K562 (cell line): ENCODE measurements at regions not wholly inside any gene's neighbourhood (a gene's known extent, or its start where the extent isn't known, plus 50 kb on each side); places are given as distances from the start of the nearest gene placed in this dataset.

Source experiments
- ATAC-seq: fragments of 200-7000 bp; cut with Tn5 transposase; 3 replicates; pipeline ENCODE4 v1.9.1; 2020; ENCODE audit warnings: moderate library complexity
- BruUV-seq: library from RNA; stranded (reverse); fragments of 400-500 nt; replicated peaks from 2 replicates; lab custom pipeline; 2021; lab: Mats Ljungman, UMichigan
- CTCF ChIA-PET: fragments of 300-600 bp; formaldehyde crosslinking; extraction: SDS; loops from one replicate; lab custom pipeline; 2021; ENCODE audit warnings: low intra/inter-chr PET ratio; lab: Yijun Ruan, JAX
- POLR2A ChIA-PET: fragments of 300-600, 350-650 bp; sonication (Branson Sonifier 250); formaldehyde crosslinking; extraction: SDS; loops from one replicate; lab custom pipeline; 2021; ENCODE audit warnings: antibody characterized with exemption, inconsistent platforms; lab: Yijun Ruan, JAX
- DNase-seq, 4 experiments: peaks; one replicate each; pipeline versions ENCODE4 v3.0.0 to v3.0.0-alpha.2; 2011 to 2018; ENCODE audit warnings: low spot score in 3 of 4, mixed read lengths in 3 of 4; ENCODE audit errors: extremely low read depth in 1 of 4
- FAIRE-seq: peaks from 2 replicates; lab custom pipeline; 2011; peaks lifted over from hg19 to GRCh38; lab: Jason Lieb, UNC
- H2AFZ ChIP-seq: 2 replicates; pipeline ENCODE4 v1.6.0; 2011; ENCODE audit warnings: low read depth, low read length, control low read depth, inconsistent platforms
- H3K27ac ChIP-seq: fragments of 200-600 bp; 3 replicates; pipeline ENCODE4 v1.8.0; 2011; ENCODE audit warnings: low read depth, mild to moderate bottlenecking, control low read depth, inconsistent platforms, low read length, moderate library complexity, mixed read lengths; ENCODE audit errors: extremely low read depth
- H3K27me3 ChIP-seq, 2 experiments: fragments of 300-600 bp in 1 of 2; 2 replicates in 1 of 2; 3 replicates in 1 of 2; pipeline versions ENCODE4 v1.6.0 to v1.8.0; 2011; ENCODE audit warnings: inconsistent platforms in 2 of 2, low read length in 2 of 2, mild to moderate bottlenecking in 1 of 2, mixed read lengths in 1 of 2, moderate library complexity in 1 of 2; ENCODE audit not compliant: control insufficient read depth in 2 of 2, insufficient read depth in 2 of 2
- H3K36me3 ChIP-seq: fragments of 300-600 bp; 3 replicates; pipeline ENCODE4 v1.8.0; 2011; ENCODE audit warnings: mild to moderate bottlenecking, low read length, inconsistent platforms; ENCODE audit not compliant: control insufficient read depth, insufficient read depth
- H3K4me1 ChIP-seq, 2 experiments: fragments of 200-600 bp in 1 of 2; replicated peaks in 1 of 2; 2 replicates in 1 of 2; 3 replicates in 1 of 2; pipeline versions ENCODE4 v1.5.1 to v1.8.0; 2011; ENCODE audit warnings: inconsistent platforms in 2 of 2, low read length in 2 of 2, mild to moderate bottlenecking in 1 of 2, mixed read lengths in 1 of 2, moderate library complexity in 1 of 2; ENCODE audit not compliant: control insufficient read depth in 2 of 2, insufficient read depth in 2 of 2
- H3K4me2 ChIP-seq: 2 replicates; pipeline ENCODE4 v1.6.1; 2011; ENCODE audit warnings: low read length, control low read depth, inconsistent platforms, mixed read lengths; ENCODE audit not compliant: insufficient read depth
- H3K4me3 ChIP-seq: fragments of 200-600 bp; sonication (generic), shearing (Covaris generic); 2 replicates; pipeline ENCODE4 v1.5.1; 2016; ENCODE audit warnings: control low read depth, inconsistent platforms
- H3K79me2 ChIP-seq: fragments of 200-600 bp; 3 replicates; pipeline ENCODE4 v1.8.0; 2011; ENCODE audit warnings: low read length, inconsistent platforms; ENCODE audit not compliant: control insufficient read depth, insufficient read depth
- H3K9ac ChIP-seq, 2 experiments: 2 replicates each; pipeline versions ENCODE4 v1.6.0 to v1.6.1; 2011; ENCODE audit warnings: low read depth in 2 of 2, low read length in 2 of 2, control low read depth in 1 of 2, inconsistent platforms in 1 of 2, mild to moderate bottlenecking in 1 of 2, mixed read lengths in 1 of 2; ENCODE audit not compliant: insufficient read depth in 1 of 2
- H3K9me1 ChIP-seq: one replicate; pipeline ENCODE4 v1.6.0; 2011; ENCODE audit warnings: inconsistent platforms, mild to moderate bottlenecking, low read length, moderate library complexity; ENCODE audit not compliant: control insufficient read depth, insufficient read depth
- H3K9me3 ChIP-seq: replicated peaks from 2 replicates; pipeline ENCODE4 v1.5.1; 2011; ENCODE audit warnings: low read depth, low read length, inconsistent platforms; ENCODE audit not compliant: control insufficient read depth, insufficient read depth
- H4K20me1 ChIP-seq: replicated peaks from 2 replicates; pipeline ENCODE4 v1.6.1; 2011; ENCODE audit warnings: low read length, inconsistent platforms, mixed read lengths; ENCODE audit not compliant: control insufficient read depth, insufficient read depth
- ASH1L ChIP-seq: fragments of 450-650 bp; IDR thresholded peaks from 2 replicates; pipeline ENCODE4 v1.6.1; 2018; ENCODE audit warnings: borderline replicate concordance, mild to moderate bottlenecking, low read depth; ENCODE audit not compliant: partially characterized antibody
- FOXK2 ChIP-seq, 2 experiments: fragments of 450-650 bp; IDR thresholded peaks in 1 of 2; conservative IDR thresholded peaks in 1 of 2; 2 replicates each; pipeline ENCODE4 v1.6.1; 2016; ENCODE audit warnings: low read depth in 2 of 2, mild to moderate bottlenecking in 1 of 2
- GABPB1 ChIP-seq: sonication (generic); formaldehyde crosslinking; IDR thresholded peaks from 2 replicates; pipeline ENCODE4 v1.8.0; 2022; ENCODE audit warnings: mild to moderate bottlenecking, missing genetic modification reagents
- MAFF ChIP-seq: IDR thresholded peaks from 2 replicates; pipeline ENCODE4 v1.6.1; 2012; ENCODE audit warnings: low read length, improper control_type of control experiment
- POLR2AphosphoS5 ChIP-seq: IDR thresholded peaks from 2 replicates; pipeline ENCODE4 v1.6.1; 2011; ENCODE audit warnings: mild to moderate bottlenecking, low read depth, low read length, moderate library complexity; ENCODE audit not compliant: control insufficient read depth, insufficient read depth
- POLR2B ChIP-seq: fragments of 450-650 bp; IDR thresholded peaks from 2 replicates; pipeline ENCODE4 v1.6.1; 2018; ENCODE audit warnings: low read depth; ENCODE audit not compliant: partially characterized antibody
- SPI1 ChIP-seq: IDR thresholded peaks from 2 replicates; pipeline ENCODE4 v1.6.1; 2011; ENCODE audit warnings: low read depth, low read length, control low read depth, borderline replicate concordance
- SRSF3 ChIP-seq: fragments of 200-400 bp; formaldehyde crosslinking; IDR thresholded peaks from 2 replicates; pipeline ENCODE4 v1.6.1; 2016; ENCODE audit warnings: mild to moderate bottlenecking, low read length, moderate library complexity; ENCODE audit not compliant: insufficient read depth
- TAF9B ChIP-seq: fragments of 450-650 bp; IDR thresholded peaks from 2 replicates; pipeline ENCODE4 v1.6.1; 2018; ENCODE audit warnings: mild to moderate bottlenecking; ENCODE audit not compliant: partially characterized antibody
- ZFP1 ChIP-seq: fragments of 450-650 bp; formaldehyde crosslinking; IDR thresholded peaks from 2 replicates; pipeline ENCODE4 v1.4.0; 2020; ENCODE audit warnings: mild to moderate bottlenecking, mixed read lengths
- ZNF347 ChIP-seq: fragments of 450-650 bp; formaldehyde crosslinking; IDR thresholded peaks from 2 replicates; pipeline ENCODE4 v1.4.0; 2020; ENCODE audit warnings: low read depth, mild to moderate bottlenecking, moderate library complexity
- WGBS: fragments of 100-300 bp; shearing (Covaris generic); methylation state at CpG from one replicate; pipeline ENCODE4 v1.1.6; 2016; ENCODE audit warnings: low coverage, mixed read lengths; ENCODE audit not compliant: insufficient coverage; ENCODE audit errors: missing lambda C conversion rate; 5-methylcytosine and 5-hydroxymethylcytosine counted together
- in situ Hi-C: fragments of 300-500 bp; cut with MboI; formaldehyde crosslinking; loops from 4 replicates; pipeline ENCODE4 v1.15.0; 2018; ENCODE audit warnings: inconsistent platforms, mixed read lengths
- intact Hi-C: fragments of 100-400 bp; cut with micrococcal nuclease; formaldehyde crosslinking; loops from 2 replicates; pipeline ENCODE4 v1.14.2; 2022
- TF ChIP-seq, protein P1 (sequence below): fragments of 450-650 bp; formaldehyde crosslinking; IDR thresholded peaks from 2 replicates; pipeline ENCODE4 v1.4.0; 2022; ENCODE audit warnings: missing genetic modification characterization
- TF ChIP-seq, protein P2 (sequence below): sonication (generic); formaldehyde crosslinking; IDR thresholded peaks from 2 replicates; pipeline ENCODE4 v1.8.0; 2022; ENCODE audit warnings: mild to moderate bottlenecking, missing genetic modification reagents

DNA sequence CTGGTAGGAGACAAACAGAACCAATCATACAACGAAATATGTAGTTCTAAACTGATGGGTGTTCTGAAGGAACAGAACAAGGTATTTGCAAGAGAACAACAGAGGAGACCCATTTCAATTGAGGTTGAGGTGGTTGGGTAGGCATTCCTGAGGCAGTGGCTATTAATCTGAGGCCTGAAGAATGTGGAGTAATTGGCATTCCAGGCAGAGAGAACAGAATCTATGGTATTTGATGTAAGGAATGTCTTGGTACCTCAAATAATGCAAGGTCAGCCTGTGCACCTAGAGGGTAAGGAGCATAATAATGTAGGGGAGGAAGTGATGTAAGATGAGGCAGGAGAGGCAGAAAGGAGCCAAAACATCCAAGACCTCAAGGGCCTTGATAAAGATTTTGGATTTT lies 109.5 kb upstream of the TEX13C start:
- Histone ChIP-seq H3K36me3 (no peaks in the 10 kb centered on the region), H3K4me1 (peaks cover 0 to 5% of the 10 kb centered on the region in 2 experiments; a peak in 1 of 5 replicates), H2AFZ (no peak overlapping the region), H3K27me3 (no peaks in the 10 kb centered on the region), H3K4me3 (no peak overlapping the region), H3K9me1 (no peaks in the 10 kb centered on the region), H3K9me3 (no peaks in the 10 kb centered on the region; the same call in 1 of the 2 replicates), H3K79me2 (no peaks in the 10 kb centered on the region), H4K20me1 (no peaks in the 10 kb centered on the region), H3K27ac (no peak overlapping the region), H3K4me2 (no peak overlapping the region), H3K9ac (no peak overlapping the region)
- intact Hi-C loops (no loop called here), in situ Hi-C loops (no loop called here)
- ChIA-PET POLR2A (no interaction called here), CTCF (no interaction called here)
- ATAC-seq: no peak
- no peak for DNase-seq
- no peak for FAIRE-seq
- no peak for TF ChIP-seq ASH1L
- no peak for TF ChIP-seq POLR2AphosphoS5
- TF ChIP-seq SRSF3: no peak
- TF ChIP-seq TAF9B: no peak
- TF ChIP-seq, protein P1, sequence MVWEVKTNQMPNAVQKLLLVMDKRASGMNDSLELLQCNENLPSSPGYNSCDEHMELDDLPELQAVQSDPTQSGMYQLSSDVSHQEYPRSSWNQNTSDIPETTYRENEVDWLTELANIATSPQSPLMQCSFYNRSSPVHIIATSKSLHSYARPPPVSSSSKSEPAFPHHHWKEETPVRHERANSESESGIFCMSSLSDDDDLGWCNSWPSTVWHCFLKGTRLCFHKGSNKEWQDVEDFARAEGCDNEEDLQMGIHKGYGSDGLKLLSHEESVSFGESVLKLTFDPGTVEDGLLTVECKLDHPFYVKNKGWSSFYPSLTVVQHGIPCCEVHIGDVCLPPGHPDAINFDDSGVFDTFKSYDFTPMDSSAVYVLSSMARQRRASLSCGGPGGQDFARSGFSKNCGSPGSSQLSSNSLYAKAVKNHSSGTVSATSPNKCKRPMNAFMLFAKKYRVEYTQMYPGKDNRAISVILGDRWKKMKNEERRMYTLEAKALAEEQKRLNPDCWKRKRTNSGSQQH (CRISPR knock-in tag): no peak
- TF ChIP-seq FOXK2 (conservative IDR thresholded peaks at IDR 0.05 in 1 of 2, IDR thresholded peaks at IDR 0.05 in 1 of 2; ENCODE audit: low read depth in 2 of 2): no peak
- no peak for TF ChIP-seq POLR2B
- TF ChIP-seq SPI1: no peak
- TF ChIP-seq GABPB1 (CRISPR knock-in tag): no peak
- TF ChIP-seq ZNF347: no peak
- TF ChIP-seq ZFP1: no peak
- TF ChIP-seq, protein P2, sequence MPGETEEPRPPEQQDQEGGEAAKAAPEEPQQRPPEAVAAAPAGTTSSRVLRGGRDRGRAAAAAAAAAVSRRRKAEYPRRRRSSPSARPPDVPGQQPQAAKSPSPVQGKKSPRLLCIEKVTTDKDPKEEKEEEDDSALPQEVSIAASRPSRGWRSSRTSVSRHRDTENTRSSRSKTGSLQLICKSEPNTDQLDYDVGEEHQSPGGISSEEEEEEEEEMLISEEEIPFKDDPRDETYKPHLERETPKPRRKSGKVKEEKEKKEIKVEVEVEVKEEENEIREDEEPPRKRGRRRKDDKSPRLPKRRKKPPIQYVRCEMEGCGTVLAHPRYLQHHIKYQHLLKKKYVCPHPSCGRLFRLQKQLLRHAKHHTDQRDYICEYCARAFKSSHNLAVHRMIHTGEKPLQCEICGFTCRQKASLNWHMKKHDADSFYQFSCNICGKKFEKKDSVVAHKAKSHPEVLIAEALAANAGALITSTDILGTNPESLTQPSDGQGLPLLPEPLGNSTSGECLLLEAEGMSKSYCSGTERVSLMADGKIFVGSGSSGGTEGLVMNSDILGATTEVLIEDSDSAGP (CRISPR knock-in tag): no peak
- TF ChIP-seq MAFF: no peak
- no TSS peak for BruUV-seq
- WGBS: 0% methylated on average over 1 of the region's 1 CpG
